Lung microvascular endothelial cell (primary cell): ENCODE measurements at regions not wholly inside any gene's neighbourhood (a gene's known extent, or its start where the extent isn't known, plus 50 kb on each side); places are given as distances from the start of the nearest gene placed in this dataset.
A peak's percentile ranks its signal among the peaks of the same experiment; 100 is the strongest.
"Not testable (repeated sequence)": the region's sequence is repeated elsewhere in the genome, so short reads cannot be mapped to it uniquely, and the experiment has no call there.

ENCODE experiments used
- DNase-seq, 2 donors: peaks; one replicate each; pipeline versions ENCODE4 v3.0.0 to v3.0.0-alpha.2; 2010; ENCODE audit warnings: low read depth in 2 of 2

DNA sequence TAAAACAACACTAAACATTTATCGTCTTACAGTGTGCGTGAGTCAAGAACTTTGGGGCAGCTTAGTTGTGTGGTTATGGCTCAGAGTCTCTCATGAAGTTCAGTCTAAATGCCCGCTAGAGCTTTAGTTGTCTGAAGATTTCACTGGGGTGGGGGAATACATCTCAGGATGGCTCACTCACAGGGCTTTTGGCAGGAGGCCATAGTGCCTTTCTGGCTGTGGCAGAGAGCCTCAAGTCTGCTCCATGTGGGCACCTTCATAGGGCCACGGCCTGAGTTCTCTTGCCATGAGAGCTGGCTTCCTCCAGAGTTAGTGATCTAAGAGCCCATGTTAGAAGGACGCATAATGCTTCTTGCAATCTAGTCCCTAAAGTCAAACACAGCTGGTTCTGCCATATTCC is 258.8 kb upstream of the NUDT12 start:
- DNase-seq, result no peak

DNA sequence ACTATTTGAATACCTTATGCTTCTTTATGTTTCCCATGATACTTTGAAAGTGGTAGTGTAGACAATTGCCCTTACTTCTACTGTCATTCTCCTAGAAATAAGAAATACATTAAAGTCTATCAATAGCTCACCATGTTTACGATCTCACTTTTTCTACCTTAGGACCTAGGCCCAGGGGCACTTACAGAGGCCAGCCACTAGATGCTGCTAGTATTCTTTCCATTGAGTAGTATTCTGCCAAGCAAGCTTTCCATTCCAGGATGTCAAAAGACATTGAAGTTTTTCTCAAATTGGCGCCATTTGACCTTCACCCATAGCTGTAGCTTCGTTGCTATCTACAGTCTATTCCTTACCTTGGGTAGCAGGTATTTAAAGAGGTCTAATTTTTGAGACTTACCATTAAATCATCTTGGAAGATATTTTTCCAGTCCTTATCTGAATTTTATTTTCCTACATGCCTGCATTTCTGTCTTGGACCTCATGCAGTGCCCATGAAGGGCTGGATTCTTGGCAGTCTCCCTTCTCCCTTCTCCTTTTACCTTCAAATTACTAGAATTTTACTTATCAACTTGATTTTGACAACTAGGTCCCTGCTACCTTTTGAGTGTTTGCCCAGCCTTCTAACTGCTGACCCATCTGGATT is 246.0 kb upstream of the NUDT12 start:
- DNase-seq, result peak; percentile 9 to 41

DNA sequence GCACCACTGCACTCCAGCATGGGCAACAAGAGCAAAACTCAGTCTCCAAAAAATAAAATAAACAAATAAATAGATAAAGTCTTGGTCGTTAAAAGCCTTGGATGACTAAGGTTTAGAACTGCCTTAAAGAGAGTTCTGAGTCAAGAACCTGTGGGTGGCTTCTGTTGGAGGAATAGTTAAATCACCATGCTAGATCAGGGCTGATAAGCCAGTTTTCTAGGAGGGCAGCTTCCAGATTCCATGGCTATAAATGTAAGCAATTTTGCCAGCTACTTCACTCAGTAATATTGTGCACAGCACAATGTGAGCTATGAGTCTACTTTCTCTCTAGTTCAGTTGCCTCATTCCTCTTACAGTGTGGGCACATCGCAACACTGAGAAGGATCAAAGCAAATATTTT is 242.1 kb upstream of the NUDT12 start:
- no peak for DNase-seq

DNA sequence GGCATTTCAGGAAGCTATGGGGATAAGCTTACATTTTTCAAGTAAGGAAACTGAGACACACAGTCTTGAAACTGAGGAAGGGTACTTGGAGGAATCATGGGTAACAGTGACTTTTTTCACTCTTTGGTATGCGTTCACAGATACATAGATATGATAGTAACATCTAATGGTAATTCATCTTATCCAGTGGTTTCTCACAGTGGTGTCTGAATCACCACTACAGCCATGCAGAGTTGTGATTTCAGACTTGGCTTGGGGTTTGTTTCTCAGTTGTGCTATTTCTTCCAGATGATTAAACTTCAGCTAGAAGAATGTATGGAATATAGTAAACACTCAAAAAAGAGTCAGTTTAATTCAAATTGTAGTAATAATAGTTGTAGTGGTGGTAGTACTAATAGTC is 239.1 kb upstream of the NUDT12 start:
- DNase-seq, result no peak

DNA sequence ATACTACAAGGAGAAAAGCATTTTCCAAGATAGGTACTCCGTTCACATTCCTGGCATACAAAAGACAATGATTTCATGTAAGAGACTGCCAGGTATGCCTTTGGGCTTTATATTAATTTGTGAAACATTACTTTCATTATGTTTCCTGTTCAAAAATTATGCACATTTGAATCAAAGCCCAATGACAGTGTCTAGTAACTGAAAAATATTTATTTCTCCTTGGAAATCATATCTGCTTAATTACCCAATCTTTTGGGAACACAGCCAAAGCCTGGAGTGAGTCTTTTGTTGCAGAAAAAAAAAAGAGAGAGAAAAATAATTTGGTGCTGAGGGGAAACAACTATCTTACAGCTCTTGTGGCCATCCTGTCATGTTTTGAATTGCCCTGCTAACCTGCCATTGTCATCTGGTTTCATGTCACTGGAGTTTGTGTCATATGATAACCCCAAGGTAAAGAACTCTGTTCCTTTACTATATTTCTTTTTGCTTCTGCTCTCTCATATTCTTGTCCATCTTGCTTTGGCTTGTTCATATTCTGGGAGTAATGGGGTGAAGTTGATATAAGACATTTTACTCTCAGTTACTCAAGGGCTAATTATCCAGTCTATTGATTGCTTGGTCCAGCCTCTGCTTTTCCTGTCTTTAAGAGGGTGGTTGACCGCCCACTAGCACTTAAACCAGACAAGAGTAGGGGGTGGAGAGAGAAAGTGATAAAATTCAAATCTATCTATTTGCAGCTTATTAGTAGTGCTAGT is 238.3 kb upstream of the NUDT12 start:
- no peak for DNase-seq

DNA sequence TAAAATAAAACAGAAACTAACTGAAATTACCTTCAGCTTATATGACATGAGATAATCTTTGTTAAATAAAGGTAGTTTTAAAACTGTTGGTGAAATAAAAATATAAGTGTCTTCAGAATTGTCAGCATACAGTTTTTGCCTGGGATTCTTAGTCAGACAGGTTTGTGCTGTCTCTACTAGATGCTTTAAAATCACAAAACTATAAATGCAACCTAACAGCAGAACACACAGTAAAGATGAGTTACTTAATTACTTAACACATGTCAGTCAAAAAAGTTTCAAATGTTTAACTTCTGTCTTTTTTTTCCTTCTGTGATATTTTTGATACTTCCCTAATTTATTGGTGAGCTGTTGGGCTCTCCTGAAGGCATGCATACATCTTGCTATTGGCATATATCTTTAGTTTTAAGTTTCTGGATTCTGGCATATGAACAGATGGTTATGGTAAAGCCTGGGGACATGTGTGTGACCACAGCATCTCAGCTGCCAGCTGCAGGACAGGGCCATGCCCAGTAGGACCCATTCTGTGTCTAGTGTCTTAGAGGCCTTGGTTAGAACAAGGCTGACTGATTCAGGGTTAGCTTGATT is 231.1 kb upstream of the NUDT12 start:
- DNase-seq, result no peak

DNA sequence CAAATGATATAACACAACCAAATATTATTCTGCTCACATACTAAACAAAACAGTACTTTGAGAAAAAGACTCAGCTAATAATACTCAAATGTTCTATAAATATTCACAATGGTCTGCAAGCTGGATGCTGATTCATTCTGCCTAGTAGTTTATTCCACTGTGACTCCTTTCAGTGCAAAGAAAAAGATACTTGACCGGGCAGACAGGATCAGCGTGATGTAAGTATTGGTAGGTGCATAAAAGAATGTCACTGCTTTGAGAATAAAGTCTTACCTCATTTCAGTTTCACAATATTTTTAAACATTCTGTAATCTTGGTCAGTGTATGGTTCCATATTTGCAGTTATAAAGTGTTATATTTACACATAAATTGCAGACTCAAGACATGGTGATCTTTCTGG is 223.0 kb upstream of the NUDT12 start:
- DNase-seq, result no peak

DNA sequence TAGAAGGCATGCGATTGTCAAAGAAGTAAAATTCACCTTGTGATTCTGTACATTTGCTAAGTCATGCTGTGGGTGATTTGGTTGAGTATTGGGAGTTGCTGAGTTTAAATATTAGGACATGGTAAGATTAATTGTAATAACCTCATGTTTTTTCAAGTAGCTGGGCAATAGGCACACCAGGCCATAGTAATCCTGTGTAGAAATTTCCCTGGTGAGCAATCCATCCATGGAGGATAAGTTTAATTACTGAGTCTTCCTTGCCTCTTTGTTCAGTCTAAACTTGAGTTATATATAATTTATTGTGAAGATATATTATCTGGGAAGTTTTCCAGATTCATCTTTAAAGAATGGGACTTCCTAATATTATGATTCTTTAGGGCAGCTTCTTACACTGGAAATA is 221.1 kb upstream of the NUDT12 start:
- DNase-seq, result no peak

DNA sequence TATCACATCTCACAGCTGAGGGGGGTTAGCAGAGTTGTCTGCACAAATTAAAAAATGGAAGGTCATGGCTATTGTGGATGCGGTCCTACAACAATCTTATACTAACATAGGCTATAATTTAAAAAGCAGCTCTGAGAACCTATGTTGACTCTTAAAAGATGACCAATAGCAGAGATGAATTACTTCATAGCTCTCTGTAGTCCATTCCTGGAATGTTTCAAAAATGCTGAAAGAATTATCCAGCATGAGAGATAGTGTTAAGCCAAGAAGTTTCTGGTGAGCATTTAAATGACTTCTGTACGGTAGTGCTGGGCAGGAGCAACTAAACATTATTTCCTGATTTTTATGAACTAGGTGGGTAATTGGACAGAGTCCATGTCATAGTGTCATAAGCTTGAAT is 218.2 kb upstream of the NUDT12 start:
- DNase-seq, result no peak

DNA sequence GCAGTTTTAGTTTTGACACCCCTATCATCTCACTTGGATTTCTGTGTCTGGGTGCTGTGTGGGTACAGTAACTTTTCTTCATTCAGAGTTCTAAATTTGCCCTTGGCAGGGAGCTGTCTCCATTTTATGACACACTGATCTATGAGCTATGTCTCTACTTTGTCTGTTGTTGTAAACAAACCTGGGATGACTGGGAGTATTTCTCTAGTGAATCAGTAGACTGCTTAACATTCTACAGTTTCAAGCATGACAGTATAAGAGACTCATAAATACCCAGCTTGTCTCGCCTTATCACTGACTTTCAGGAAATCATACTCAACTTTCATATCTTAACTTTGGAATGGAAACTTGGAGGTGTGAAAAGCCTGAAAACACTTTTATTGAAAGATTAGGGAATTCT is 212.1 kb upstream of the NUDT12 start:
- DNase-seq, result no peak

DNA sequence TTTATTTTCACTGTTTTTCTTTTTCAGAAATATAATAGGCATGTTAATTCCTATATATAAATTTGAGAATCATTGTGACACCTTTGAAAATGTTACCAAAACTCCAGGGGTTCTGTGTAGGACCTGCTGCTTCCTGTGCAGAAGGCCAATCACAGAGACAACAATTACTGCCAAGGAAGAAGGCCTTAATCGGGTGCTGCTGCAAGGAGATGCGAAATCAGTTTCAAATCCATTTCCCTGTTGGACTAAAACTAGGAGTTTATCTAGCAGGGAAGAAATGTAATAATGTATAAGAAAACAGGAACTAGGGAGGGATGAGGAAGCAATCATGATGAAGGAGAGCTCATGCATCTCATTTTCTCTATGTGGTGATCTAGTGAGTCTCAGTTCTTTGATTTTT is 209.7 kb upstream of the NUDT12 start:
- no peak for DNase-seq

DNA sequence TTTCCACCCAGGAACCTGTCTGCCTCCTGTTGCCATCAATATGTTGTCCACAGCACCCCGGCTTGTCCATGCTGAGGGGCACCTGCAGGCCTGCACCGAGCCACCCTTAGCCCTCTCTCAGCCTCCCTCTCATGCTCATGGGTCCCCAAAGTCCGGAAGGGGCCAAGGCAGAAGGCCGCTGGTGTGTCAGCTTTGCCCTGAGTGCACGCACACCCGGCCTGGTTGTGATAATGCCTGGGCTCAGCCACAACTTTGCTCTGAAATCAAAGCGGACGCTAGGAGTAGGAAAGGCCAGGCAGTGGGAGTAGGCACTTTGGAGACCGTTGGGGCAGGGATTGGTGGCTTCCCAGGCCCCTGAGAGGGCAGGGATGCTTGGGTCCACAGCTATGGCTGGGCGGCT is 201.8 kb upstream of the NUDT12 start:
- no peak for DNase-seq

DNA sequence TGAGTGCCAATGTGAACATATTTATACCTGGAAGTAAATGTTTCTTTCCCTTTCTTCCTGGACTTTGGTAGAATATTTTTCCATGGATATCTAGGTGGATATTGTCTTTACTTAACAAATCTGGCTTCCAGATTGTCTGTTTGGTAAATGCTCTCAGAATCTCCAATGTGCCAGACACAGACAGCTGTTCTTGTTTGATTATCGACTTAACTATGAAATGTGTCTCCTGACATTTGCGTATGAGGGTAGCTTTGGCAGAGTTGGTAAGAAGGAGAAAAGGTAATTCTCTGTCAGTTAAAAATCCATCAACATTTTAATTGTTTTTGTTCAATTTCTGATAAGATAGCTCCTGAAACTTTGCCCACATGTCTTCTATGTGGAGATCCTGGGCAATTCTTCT is 196.4 kb upstream of the NUDT12 start:
- DNase-seq, result no peak

DNA sequence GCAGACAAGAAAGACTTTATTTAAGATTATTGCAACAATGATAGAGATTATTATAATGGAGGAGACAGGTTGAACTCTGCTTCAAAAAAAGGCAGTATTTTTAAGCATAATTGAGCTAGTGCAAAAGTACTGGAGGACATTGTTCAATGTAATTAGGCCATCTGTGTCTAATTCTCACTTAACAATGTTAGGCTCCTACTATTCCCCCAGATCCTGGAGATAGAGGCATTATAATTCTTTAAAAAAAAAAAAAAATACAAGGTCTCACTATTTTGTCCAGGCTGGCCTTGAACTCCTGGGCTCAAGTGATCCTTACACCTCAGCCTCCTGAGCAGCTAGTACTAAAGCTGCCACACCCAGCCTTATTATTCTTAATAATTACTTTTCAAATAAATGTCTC is 193.4 kb upstream of the NUDT12 start:
- DNase-seq, result no peak

DNA sequence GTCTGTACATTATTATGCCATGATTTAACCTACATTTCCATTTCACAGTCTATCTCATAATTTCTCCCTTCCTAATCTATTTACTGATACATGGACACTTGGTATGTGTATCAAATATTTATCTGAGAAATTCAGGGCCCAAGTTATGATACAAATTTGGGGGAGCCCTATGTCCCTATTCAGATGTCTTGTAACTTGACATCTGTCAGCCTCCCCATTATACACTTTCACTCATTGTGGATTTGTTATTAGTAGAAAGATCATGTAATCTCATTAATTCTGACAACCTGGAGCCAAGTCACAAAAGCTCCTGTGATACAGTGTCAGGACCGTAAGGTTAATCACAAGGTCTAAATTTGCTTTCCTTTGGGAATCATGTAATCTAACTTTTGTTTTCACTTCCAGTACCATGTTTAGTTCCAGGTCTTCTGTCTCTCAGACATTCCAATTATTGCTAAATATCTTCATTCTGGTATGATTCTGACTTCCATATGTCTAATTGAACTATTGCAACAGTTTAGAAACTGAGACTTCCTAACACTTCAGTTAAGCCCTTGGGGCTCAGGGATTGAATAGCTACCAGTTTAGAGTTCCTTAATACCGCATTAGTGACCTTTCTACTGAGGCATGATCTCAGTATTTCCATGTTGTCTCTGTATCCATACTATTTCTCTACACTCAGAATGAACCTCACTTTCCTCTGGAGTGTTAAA is 182.9 kb upstream of the NUDT12 start:
- no peak for DNase-seq

DNA sequence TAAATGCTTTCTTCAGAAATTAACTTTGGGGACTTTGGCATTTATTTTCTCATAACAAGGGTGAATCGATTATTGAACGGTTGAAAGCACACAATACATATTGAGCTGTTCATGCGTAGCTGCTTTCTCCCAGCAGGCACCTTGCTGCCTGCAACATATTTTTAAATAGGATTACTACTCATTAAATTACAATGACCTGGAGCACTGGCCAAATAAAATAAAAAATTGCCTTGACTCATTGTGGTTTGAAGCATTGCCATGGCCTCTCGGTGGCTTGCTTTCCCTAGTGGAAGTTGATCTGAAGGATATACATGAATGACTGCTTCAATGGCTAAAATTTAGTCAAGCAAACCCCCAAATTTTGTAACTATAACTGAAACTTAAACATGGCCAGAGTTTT is 181.6 kb upstream of the NUDT12 start:
- DNase-seq, result peak in 1 of 2 donors; percentile 6

DNA sequence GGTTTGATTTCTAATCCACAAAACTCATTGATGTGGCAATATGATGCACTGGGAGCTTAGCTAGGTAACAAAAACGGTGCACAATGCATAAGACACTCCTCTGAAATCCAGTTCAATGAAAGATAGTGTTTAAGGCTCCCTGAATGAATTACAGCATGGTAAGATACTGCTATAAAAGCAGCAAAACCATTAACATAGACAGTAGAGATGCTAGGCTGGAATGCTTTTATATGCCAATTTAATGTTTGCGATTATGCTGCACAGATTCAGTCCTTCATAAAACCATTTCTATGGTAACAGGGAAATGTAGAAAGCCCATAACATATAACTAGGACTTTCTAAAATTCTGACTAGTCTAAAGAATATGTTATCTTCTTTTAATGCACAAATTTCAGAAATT is 180.8 kb upstream of the NUDT12 start:
- DNase-seq, result no peak

DNA sequence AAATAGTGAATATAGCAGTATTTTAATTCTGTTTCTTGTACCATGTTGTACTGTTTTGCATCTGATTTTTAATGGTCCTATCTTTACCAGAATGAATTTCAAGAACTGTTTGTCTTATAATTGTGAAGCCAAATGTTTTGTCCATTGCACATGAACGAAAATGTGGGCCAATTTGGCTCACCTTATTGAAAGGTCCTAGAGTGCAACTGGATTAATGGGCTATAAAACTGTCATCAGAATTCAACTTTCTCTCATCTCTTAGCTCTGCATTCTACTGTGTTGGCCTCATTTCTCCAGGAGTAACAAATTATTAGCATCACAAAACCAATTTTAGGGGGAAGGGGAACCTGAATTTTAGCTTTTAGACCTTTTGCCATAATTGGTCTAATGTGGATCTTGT is 179.4 kb upstream of the NUDT12 start:
- DNase-seq, result peak in 1 of 2 donors; percentile 24

DNA sequence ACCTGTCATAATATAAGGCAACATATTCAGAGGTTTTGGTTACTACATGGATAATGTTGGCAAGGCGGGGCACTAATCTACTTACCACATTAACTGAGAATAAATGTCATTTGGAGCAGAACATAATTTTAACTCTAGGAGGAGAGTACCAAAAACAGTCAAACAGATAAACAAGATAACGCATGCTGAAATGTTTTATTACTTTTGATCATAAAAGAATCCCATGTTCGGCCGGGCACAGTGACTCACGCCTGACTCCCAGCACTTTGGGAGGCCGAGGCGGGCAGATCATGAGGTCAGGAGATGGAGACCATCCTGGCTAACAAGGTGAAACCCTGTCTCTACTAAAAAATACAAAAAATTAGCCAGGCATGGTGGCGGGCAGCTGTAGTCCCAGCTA is 173.8 kb upstream of the NUDT12 start:
- DNase-seq, result not testable (repeated sequence)

DNA sequence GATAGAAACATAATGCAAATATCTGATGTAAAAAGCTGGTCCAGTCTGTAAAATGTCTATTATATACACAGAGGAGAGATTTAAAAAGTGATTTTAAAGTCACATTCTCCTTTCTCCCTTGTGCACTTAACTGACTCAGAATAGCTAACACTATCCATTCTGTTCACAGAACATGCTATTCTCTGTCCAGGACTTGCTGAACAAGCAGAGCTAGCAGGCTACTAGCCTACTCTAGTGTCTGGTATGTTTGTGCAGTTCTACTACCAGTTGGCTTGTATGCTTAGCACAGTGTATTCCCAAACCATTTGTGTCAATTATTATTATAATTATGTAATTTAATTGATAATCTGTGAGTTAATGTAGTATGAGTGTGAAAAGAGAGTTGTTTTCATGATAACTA is 161.7 kb upstream of the NUDT12 start:
- DNase-seq, result no peak

DNA sequence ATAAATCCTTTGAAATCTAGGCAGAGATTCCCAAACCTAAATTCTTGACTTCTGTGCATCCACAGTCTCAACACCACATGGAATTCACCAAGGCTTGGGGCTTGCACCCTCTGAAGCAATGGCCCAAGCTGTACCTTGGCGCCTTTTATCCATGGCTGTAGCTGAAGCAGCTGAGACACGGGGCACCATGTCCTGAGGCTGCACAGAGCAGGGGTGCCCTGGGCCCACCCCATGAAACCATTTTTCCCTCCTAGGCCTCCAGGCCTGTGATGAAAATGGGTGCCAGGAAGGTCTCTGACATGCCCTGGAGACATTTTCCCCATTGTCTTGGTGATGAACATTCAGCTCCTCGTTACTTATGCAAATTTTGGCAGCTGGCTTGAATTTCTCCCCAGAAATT is 158.6 kb upstream of the NUDT12 start:
- DNase-seq, result no peak

DNA sequence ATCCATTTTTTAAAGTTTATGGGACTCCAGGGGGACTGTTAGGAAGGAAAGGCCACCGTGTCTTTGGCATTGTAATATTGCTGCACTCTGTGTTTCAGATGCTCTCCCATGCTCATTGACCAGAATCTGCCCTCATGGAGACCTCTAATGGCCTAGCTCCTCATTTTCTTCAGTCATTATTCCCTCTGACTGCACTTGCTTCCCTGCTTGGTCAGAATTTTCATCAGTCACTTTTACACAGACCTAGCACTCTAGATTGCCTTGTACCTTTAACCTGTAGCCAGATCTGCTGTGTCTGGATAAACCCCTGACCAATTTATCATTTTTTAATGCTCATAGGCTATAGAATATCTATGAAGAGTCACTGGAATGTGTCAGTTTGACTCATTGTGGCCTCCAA is 155.5 kb upstream of the NUDT12 start:
- no peak for DNase-seq

DNA sequence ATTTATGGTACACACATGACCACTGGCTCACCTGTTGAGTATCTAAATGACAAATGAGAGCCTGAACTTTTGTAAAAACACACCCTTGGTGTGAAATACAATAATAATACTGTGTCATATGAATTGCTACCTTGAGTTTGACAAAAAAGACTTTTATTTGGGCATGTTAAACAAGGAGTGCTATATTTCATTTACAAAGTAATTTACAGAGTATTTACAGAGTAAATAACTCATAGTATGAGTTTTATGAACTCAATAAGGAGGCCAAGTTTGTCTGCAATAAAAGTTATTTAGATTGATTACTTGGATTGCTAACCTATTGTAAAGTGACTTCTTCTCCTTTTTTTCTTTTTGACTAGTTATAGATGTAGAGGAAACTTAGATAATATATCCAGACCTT is 146.0 kb upstream of the NUDT12 start:
- DNase-seq, result no peak
